IgD-negative memory B cell (primary cell): ENCODE measurements at regions not wholly inside any gene's neighbourhood (a gene's known extent, or its start where the extent isn't known, plus 50 kb on each side); places are given as distances from the start of the nearest gene placed in this dataset.

ENCODE experiments used
- H3K27ac Mint-ChIP-seq, 3 donors: one replicate each; pipeline ENCODE4 v1.8.0; 2020 to 2022; ENCODE audit warnings: mild to moderate bottlenecking in 3 of 3, mixed read lengths in 3 of 3, moderate library complexity in 1 of 3
- H3K27me3 Mint-ChIP-seq: one replicate; pipeline ENCODE4 v1.8.0; 2021; ENCODE audit warnings: mixed read lengths
- H3K36me3 Mint-ChIP-seq: one replicate; pipeline ENCODE4 v1.8.0; 2020; ENCODE audit warnings: mild to moderate bottlenecking, mixed read lengths
- H3K4me1 Mint-ChIP-seq, 3 donors: one replicate each; pipeline ENCODE4 v1.8.0; 2020 to 2022; ENCODE audit warnings: mixed read lengths in 3 of 3, mild to moderate bottlenecking in 1 of 3
- H3K4me3 Mint-ChIP-seq, 4 donors: one replicate each; pipeline ENCODE4 v1.8.0; 2020 to 2022; ENCODE audit warnings: mild to moderate bottlenecking in 4 of 4, mixed read lengths in 4 of 4, moderate library complexity in 3 of 4
- H3K9me3 Mint-ChIP-seq, 3 donors: one replicate each; pipeline ENCODE4 v1.8.0; 2020 to 2021; ENCODE audit warnings: mixed read lengths in 3 of 3, mild to moderate bottlenecking in 1 of 3

DNA sequence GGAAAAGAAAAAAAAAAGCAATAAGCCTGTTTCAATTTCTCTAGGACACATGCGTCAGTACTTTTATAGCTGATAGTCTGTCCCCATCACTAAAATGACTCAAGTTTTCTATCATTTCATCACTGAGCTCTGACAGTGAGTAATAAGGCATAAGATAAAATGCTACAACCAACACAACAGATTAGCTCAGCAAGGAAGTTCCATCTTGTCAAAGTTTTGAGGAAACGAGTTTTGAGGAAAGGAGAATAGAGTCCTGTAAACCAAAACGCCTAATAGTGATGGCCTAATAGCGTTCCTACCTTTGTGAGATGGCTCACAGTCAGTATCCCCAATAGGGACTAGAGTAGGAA is 145.1 kb downstream of the LACC1 start:
- Mint-ChIP-seq H3K9me3 (no peaks in the 10 kb centered on the region), H3K27me3 (peaks cover 6% of the 10 kb centered on the region), H3K27ac (no peak overlapping the region), H3K36me3 (no peaks in the 10 kb centered on the region), H3K4me1 (no peaks in the 10 kb centered on the region), H3K4me3 (no peak overlapping the region)

DNA sequence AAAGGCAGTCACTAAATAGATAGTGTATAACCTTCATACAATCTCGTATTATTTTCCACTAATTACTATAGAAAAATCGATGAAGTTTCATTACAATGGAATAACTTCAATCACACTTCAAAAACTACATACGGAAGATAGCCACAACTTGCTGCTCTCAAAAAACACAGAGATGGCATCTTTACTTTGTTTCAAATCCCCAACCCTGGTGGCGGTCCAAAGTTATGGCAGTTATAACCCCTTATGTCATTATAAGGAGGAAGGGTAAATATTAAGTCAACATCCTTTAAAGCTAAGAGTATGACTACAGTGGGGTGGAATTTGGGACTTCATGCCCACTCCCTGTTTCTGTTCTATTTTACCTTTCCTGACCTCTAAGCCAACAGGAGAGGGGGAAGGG is 146.5 kb downstream of the LACC1 start:
- no peak overlapping the region for H3K27ac Mint-ChIP-seq
- H3K4me1 Mint-ChIP-seq: no peaks in the 10 kb centered on the region
- no peaks in the 10 kb centered on the region for H3K36me3 Mint-ChIP-seq
- H3K27me3 Mint-ChIP-seq: peaks cover 7% of the 10 kb centered on the region
- no peaks in the 10 kb centered on the region for H3K9me3 Mint-ChIP-seq
- no peak overlapping the region for H3K4me3 Mint-ChIP-seq

DNA sequence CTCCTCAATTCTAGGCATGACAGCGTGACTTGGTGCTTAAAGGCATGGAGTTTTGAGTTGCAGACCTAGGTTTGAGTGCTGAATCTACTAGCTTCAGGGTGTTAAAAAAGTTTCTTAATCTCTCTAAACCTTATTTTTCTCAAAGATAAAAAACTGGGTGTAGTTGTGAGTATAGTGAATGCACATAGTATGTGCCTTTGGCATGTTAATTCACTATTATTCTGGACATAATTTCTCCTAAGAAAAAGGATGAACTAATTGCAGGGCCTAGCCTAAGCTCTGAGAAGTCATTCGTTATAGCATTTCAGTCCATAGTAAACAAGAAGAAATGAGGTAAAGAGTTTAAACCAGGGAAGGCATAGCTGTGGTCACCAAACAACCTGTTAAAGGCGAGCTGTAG is 149.0 kb downstream of the LACC1 start:
- peaks cover 4% of the 10 kb centered on the region for H3K27me3 Mint-ChIP-seq
- H3K4me1 Mint-ChIP-seq: no peaks in the 10 kb centered on the region
- no peaks in the 10 kb centered on the region for H3K36me3 Mint-ChIP-seq
- H3K4me3 Mint-ChIP-seq: no peak overlapping the region
- no peak overlapping the region for H3K27ac Mint-ChIP-seq
- H3K9me3 Mint-ChIP-seq: no peaks in the 10 kb centered on the region

DNA sequence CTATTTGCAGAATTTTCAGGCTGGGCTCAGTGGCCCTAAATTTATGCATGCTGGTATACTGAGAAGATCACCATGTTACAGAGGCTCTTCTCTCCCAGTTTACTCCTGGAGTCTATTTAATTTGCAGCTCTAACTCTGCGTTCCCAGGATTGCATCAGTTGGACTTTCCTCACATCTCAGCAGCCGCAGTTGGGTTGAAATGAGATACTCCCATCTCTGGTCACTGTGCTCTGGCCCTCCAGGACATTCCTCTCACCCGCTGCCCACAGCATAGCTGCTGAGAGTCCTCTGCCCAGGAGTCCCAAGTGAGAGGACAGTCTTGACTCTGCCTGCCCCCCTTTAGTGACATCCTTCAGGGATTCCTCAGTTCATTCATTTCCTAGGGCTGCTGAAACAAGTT is 150.9 kb downstream of the LACC1 start:
- Mint-ChIP-seq H3K27ac (no peak overlapping the region), H3K9me3 (no peaks in the 10 kb centered on the region), H3K4me1 (no peaks in the 10 kb centered on the region), H3K4me3 (no peak overlapping the region), H3K36me3 (no peaks in the 10 kb centered on the region), H3K27me3 (peaks cover 4% of the 10 kb centered on the region)

DNA sequence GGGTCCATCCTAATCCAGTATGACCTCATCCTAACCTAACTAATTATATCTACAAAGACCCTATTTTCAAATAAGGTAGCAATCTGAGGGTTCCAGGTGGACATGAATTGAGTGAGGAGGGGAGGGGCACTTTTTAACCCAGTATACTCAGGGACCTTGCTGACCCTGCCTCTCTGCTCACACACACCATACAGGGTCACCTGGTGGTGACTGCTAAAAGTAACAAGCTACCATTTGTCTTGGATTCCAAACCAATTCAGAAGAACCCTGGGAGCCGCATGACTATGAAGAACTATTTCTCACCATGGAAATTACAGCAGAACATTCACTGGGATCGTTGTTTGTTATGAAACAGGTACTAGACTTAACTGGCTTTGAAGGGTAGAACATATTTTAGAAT is 151.9 kb downstream of the LACC1 start:
- no peaks in the 10 kb centered on the region for H3K36me3 Mint-ChIP-seq
- H3K4me3 Mint-ChIP-seq: no peak overlapping the region
- H3K27me3 Mint-ChIP-seq: peaks cover 4% of the 10 kb centered on the region
- no peak overlapping the region for H3K27ac Mint-ChIP-seq
- H3K4me1 Mint-ChIP-seq: no peaks in the 10 kb centered on the region
- H3K9me3 Mint-ChIP-seq: no peaks in the 10 kb centered on the region

DNA sequence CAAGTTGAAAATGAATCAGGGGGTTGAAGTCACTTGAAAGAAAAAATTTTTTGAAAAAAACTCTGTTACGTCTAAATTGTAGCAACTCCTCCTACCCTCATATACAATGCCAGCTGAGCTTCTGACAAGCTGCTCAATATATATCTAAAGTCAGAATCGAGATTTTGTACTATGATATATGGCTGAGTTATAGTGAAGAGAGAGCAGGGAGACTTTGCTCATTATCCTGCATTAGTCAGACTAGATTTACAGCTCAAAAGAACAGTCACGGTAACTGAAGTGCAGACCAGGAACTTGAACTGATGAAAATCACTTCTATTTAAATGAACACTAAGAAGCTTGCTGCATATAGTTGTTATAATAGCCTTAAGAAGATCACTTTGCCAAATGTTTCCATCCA is 153.1 kb downstream of the LACC1 start:
- Mint-ChIP-seq H3K27ac (no peak overlapping the region), H3K9me3 (no peaks in the 10 kb centered on the region), H3K4me3 (no peak overlapping the region), H3K27me3 (peaks cover 4% of the 10 kb centered on the region), H3K4me1 (no peaks in the 10 kb centered on the region), H3K36me3 (no peaks in the 10 kb centered on the region)

DNA sequence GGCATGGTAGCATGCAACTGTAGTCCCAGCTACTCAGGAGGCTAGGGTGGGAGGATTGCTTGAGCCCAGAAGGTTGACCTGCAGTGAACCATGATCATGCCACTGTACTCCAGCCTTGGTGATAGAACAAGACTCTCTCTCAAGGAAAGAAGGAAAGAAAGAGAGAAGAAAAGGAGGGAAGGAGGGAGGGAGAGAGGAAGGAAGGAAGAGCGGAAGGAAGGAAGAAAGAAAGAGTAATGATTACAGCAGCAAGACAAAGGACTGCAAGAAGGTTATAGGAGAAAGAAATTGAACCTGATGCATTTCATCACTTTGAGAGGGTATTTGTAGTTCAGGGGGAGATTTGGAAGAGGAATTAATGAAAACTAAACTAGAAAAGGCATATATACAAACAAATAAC is 155.7 kb downstream of the LACC1 start:
- Mint-ChIP-seq H3K36me3 (no peaks in the 10 kb centered on the region), H3K9me3 (no peaks in the 10 kb centered on the region), H3K27ac (no peak overlapping the region), H3K4me3 (no peak overlapping the region), H3K4me1 (no peaks in the 10 kb centered on the region), H3K27me3 (peaks cover 3% of the 10 kb centered on the region)

DNA sequence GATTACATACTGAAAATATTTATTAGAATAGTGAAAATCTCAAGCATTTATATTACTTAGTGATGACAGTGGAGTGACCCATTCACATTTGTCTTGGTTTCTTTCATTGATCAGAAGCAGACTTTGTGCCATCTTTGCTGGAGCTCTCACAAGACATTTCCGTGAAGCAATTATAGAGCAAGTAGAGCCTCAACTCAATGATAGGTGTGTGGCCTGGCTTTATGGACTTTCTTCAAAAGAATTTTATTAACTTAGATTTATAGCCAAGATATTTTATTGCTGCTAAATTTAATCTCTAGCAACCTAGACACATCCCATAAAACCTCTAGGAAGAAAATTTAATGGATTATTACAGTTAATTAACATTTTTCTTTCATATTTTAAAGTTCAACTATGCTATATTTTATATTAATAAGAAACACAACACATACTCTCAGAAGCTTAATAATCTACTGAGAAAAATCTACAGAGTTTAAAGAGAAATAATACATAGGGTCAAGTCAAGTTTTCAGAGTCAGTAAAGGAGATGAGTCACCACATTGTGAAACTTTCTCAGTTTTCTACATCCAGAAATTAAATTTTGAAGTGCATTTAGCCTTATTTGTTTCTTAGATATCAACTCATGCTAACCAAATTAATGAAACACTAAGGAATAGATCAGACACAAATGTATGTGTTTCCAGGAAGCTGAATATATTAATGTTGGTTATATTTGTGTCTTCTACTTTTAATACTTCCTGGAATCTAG is 160.5 kb downstream of the LACC1 start:
- Mint-ChIP-seq H3K27me3 (peaks cover 3% of the 10 kb centered on the region), H3K27ac (no peak overlapping the region), H3K36me3 (no peaks in the 10 kb centered on the region), H3K4me1 (no peaks in the 10 kb centered on the region), H3K9me3 (no peaks in the 10 kb centered on the region), H3K4me3 (no peak overlapping the region)

DNA sequence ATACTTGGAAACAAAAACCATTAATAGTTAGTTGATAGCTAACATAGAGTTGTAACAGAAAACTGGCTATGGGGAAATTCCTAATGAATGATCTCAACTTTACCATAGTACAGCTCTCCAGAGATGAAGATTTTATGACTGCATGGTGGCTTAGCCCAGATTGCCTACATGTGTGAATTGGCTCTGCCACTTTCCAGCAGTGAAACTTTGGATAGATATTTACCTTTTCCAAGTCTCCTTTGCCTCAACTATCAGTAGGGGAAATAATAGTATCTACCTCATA is 161.1 kb downstream of the LACC1 start:
- Mint-ChIP-seq H3K27me3 (peaks cover 3% of the 10 kb centered on the region), H3K9me3 (no peaks in the 10 kb centered on the region), H3K4me1 (no peaks in the 10 kb centered on the region), H3K27ac (no peak overlapping the region), H3K36me3 (no peaks in the 10 kb centered on the region), H3K4me3 (no peak overlapping the region)

DNA sequence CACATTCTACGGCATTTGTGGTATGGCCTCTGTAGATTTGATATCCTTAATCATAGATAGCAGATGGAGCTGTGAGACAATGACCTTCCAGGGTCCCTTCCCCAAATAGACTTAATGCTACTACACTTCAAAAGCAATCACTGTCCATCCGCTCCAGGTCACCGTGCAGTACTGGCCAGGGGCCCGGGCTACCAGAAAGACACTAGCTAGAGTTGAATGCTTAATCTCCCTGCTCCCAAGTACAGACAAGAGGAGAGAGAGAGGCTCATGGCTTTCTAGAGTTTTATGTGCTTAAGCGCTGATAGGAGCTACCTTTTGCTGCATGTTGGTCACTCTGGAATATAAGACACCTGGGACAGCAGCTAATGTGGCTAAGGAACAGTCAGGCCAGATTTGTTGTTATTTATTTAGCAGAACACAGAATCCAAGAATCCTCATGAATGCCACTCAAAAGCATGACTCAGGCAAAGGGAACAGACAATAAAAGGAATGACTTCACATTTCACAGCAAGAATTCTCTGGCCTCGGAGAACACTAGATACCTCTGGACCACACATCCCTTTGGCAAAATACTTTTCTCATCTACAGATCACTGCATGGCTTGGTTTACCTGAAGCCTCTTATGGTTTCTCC is 165.0 kb downstream of the LACC1 start:
- Mint-ChIP-seq H3K36me3 (no peaks in the 10 kb centered on the region), H3K9me3 (no peaks in the 10 kb centered on the region), H3K4me1 (no peaks in the 10 kb centered on the region), H3K4me3 (no peak overlapping the region), H3K27me3 (peaks cover 6% of the 10 kb centered on the region), H3K27ac (no peak overlapping the region)

DNA sequence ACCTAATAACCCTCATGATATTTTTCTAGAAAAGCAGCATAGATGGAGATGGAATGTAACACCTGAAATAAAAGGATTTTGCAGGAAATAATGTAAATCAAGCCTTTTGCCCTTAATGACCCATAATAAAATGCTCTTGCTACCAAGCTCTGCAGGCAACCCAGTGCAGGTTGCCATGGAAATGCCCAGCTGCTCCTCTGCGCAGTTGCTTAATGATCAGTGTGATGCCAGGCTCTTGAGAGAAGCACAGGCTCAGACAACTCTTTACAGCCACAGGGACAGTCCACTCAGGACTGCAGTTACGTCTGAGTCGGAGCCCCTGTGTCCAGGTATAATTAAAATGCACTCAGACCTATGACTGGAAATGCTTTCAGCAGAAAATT is 165.5 kb downstream of the LACC1 start:
- H3K27ac Mint-ChIP-seq: no peak overlapping the region
- no peaks in the 10 kb centered on the region for H3K36me3 Mint-ChIP-seq

DNA sequence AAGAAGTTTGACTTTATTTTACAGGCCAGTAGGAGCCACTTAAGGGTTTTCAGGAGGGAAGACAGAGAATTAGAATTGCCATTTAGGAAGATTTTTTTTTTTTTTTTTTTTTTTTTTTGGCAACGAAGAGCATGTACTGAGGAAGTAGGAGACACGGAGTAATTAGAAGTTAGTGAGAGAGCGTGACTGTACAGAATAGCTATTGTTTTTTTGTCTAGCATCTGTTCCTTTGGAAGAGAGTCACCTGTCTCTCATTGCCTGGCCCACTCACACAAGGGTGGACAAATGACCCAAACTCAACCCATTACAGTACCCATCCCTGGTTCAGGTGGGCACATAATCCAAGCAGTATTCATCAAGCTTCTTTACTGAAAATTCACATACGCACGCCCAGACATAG is 166.7 kb downstream of the LACC1 start:
- H3K9me3 Mint-ChIP-seq: no peaks in the 10 kb centered on the region
- no peak overlapping the region for H3K27ac Mint-ChIP-seq
- peaks cover 8% of the 10 kb centered on the region for H3K27me3 Mint-ChIP-seq
- H3K4me3 Mint-ChIP-seq: no peak overlapping the region
- no peaks in the 10 kb centered on the region for H3K36me3 Mint-ChIP-seq
- H3K4me1 Mint-ChIP-seq: no peaks in the 10 kb centered on the region

More for the DNA sequence above, 165.5 kb downstream of the LACC1 start:
- H3K4me3 Mint-ChIP-seq: no peak overlapping the region
- peaks cover 7% of the 10 kb centered on the region for H3K27me3 Mint-ChIP-seq
- no peaks in the 10 kb centered on the region for H3K9me3 Mint-ChIP-seq
- no peaks in the 10 kb centered on the region for H3K4me1 Mint-ChIP-seq

DNA sequence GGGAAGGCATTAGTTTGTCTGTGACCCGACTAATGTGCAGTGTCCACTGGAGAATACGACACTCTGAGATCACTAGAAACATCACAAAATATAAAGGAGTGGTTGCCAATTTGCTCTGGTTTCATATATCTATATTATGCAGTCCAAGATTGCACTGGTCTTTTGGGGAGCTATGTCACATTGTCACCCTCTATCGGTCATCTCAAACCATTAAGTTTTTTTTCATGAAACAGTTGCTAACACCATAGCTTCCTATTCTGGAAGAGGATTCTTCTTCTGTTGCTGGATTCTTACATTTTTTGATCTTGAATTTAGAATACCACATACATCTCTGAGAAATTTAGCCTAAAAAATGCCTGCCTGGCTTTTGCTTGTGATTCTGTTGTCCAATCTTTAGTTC is 168.6 kb downstream of the LACC1 start:
- Mint-ChIP-seq H3K4me1 (no peaks in the 10 kb centered on the region), H3K36me3 (no peaks in the 10 kb centered on the region), H3K27me3 (peaks cover 16% of the 10 kb centered on the region), H3K4me3 (no peak overlapping the region), H3K9me3 (no peaks in the 10 kb centered on the region), H3K27ac (no peak overlapping the region)

DNA sequence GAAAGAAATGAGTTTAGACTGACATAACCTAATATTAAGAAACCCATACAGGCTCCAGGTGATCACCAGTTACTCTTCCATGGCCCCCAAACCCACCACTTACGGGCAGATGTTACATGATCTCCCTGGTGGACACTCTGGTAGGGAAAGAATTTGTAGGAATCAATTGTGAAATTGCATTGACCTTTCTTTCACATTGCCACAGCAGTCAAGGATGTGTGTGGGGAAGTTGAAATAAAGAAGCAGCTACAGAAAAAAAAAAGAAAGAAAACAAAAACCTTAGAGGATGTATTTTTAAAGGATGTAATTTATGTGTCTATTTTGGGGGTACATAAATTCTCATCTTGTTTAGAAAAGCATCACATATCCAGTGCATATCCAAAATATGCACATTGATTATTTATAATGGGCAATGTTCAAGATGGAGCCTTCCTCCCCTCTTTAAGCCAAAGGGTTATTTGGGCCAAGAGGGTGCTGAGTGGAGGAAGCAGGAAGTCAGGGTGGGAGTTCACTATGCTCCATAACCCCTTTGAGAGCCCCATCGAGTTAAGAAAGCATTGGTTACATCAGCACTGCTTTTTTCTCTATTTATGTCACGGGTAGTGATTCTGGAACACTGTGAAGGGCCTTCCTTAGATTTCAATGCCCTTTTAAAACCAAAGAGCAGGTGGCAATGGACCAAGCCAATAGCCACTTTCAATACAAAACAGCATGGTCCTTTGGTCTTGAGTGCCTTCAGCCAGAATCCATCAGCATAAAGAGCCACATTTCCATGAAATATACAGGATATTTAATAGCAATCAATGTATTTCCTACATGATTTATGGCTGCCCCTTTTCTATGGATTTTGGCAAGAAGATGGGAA is 169.6 kb downstream of the LACC1 start:
- no peak overlapping the region for H3K27ac Mint-ChIP-seq
- peaks cover 18% of the 10 kb centered on the region for H3K27me3 Mint-ChIP-seq
- H3K9me3 Mint-ChIP-seq: no peaks in the 10 kb centered on the region

DNA sequence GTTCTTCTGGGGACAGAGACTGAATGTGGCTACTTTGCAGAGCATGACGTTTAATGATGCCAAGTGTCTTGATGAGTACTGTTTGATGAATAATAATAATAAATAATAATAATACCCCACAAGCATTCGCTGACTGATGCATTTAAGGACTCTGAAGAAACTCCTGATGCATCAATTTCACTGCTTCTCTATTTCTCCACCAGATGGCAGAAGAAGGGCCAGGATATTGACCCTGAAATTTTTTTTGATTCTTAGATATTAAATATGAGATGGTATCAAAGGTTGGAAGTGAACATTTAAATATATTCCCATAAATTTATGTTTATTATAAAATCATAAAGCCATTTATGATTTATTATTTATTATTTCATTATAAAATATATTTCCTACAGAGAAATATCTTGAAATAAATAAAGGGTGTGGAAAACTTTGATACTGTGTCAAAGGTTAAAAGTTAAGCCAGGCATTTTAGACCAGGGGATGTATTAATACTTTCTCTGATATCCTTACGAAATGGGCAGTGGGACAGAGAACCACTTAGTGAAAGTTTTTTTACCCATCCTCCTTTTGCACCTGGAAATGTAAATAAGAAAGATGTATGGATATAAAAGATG is 170.9 kb downstream of the LACC1 start:
- Mint-ChIP-seq H3K4me1 (peaks cover 0 to 3% (median 0%) of the 10 kb centered on the region in 3 donors), H3K27me3 (peaks cover 23% of the 10 kb centered on the region), H3K36me3 (no peaks in the 10 kb centered on the region), H3K27ac (no peak overlapping the region), H3K9me3 (no peaks in the 10 kb centered on the region), H3K4me3 (no peak overlapping the region)

More for the DNA sequence above, 169.6 kb downstream of the LACC1 start:
- H3K36me3 Mint-ChIP-seq: no peaks in the 10 kb centered on the region
- H3K4me1 Mint-ChIP-seq: no peaks in the 10 kb centered on the region
- no peak overlapping the region for H3K4me3 Mint-ChIP-seq
